GM12878 (cell line): ENCODE measurements at regions not wholly inside any gene's neighbourhood (a gene's known extent, or its start where the extent isn't known, plus 50 kb on each side); places are given as distances from the start of the nearest gene placed in this dataset.

Source experiments
- ATAC-seq: fragments of 200-7000 bp; cut with Tn5 transposase; 3 replicates; pipeline ENCODE4 v1.9.1; 2020; ENCODE audit warnings: mild to moderate bottlenecking, moderate library complexity
- BruUV-seq: library from RNA; stranded (reverse); fragments of 400-500 nt; replicated peaks from 2 replicates; lab custom pipeline; 2021; lab: Mats Ljungman, UMichigan
- CTCF ChIA-PET: fragments of 300-600 bp; sonication (Branson Sonifier 250); formaldehyde crosslinking; extraction: SDS; loops from one replicate; lab custom pipeline; 2021; ENCODE audit warnings: inconsistent platforms; lab: Yijun Ruan, JAX
- POLR2A ChIA-PET: fragments of 350-600 bp; formaldehyde crosslinking; extraction: SDS; loops from one replicate; lab custom pipeline; 2021; ENCODE audit warnings: inconsistent platforms; lab: Charles Lee
- RAD21 ChIA-PET: fragments of 300-600 bp; sonication (Branson Sonifier 250); formaldehyde crosslinking; loops from one replicate; lab custom pipeline; 2023; ENCODE audit warnings: antibody characterized with exemption; ENCODE audit not compliant: unreplicated experiment; lab: Charles Lee
- SMC1A ChIA-PET: fragments of 300-600 bp; sonication (Branson Sonifier 250); formaldehyde crosslinking; loops from one replicate; lab custom pipeline; 2023; ENCODE audit not compliant: unreplicated experiment, uncharacterized antibody; lab: Charles Lee
- DNase-seq: peaks from one replicate; pipeline ENCODE4 v3.0.0-alpha.2; 2011; ENCODE audit warnings: low read depth, low spot score
- FAIRE-seq: peaks from 3 replicates; lab custom pipeline; 2011; peaks lifted over from hg19 to GRCh38; lab: Jason Lieb, UNC
- H2AFZ ChIP-seq: 2 replicates; pipeline ENCODE4 v1.6.0; 2011; ENCODE audit warnings: low read depth, low read length, control low read depth; ENCODE audit not compliant: control insufficient read depth
- H3K27ac ChIP-seq: 2 replicates; pipeline ENCODE4 v1.5.1; 2011; ENCODE audit warnings: control low read depth; ENCODE audit not compliant: control insufficient read depth, insufficient read depth
- H3K27me3 ChIP-seq, 2 experiments: replicated peaks in 1 of 2; 2 replicates each; pipeline versions ENCODE4 v1.6.0 to v1.6.1; 2011; ENCODE audit warnings: low read length in 1 of 2; ENCODE audit not compliant: control insufficient read depth in 2 of 2, insufficient read depth in 2 of 2
- H3K36me3 ChIP-seq, 2 experiments: 2 replicates each; pipeline ENCODE4 v1.5.1; 2011; ENCODE audit warnings: low read length in 1 of 2; ENCODE audit not compliant: control insufficient read depth in 2 of 2, insufficient read depth in 2 of 2
- H3K4me1 ChIP-seq: 2 replicates; pipeline ENCODE4 v1.6.1; 2011; ENCODE audit warnings: mild to moderate bottlenecking, low read length, moderate library complexity, mixed read lengths; ENCODE audit not compliant: control insufficient read depth, insufficient read depth
- H3K4me2 ChIP-seq: 2 replicates; pipeline ENCODE4 v1.6.0; 2011; ENCODE audit warnings: control low read depth; ENCODE audit not compliant: control insufficient read depth, insufficient read depth
- H3K4me3 ChIP-seq: fragments of 200-600 bp; sonication (generic); 2 replicates; pipeline ENCODE4 v1.5.1; 2016
- H3K79me2 ChIP-seq: 2 replicates; pipeline ENCODE4 v1.6.0; 2011; ENCODE audit warnings: low read length; ENCODE audit not compliant: control insufficient read depth, insufficient read depth
- H3K9ac ChIP-seq: 2 replicates; pipeline ENCODE4 v1.8.0; 2011; ENCODE audit warnings: low read length, control low read depth, mixed read lengths; ENCODE audit not compliant: control insufficient read depth, insufficient read depth
- H3K9me3 ChIP-seq: replicated peaks from 3 replicates; pipeline ENCODE4 v1.5.1; 2011; ENCODE audit warnings: mild to moderate bottlenecking, low read length; ENCODE audit not compliant: control insufficient read depth, insufficient read depth
- H4K20me1 ChIP-seq: 2 replicates; pipeline ENCODE4 v1.6.0; 2011; ENCODE audit not compliant: control insufficient read depth, insufficient read depth
- BCL11A ChIP-seq: IDR thresholded peaks from 2 replicates; pipeline ENCODE4 v1.6.1; 2011; ENCODE audit warnings: low read depth, low read length
- BMI1 ChIP-seq: fragments of 450-650 bp; IDR thresholded peaks from 2 replicates; pipeline ENCODE4 v1.6.1; 2016; ENCODE audit warnings: mild to moderate bottlenecking, moderate library complexity, borderline replicate concordance
- DPF2 ChIP-seq: fragments of 450-650 bp; IDR thresholded peaks from 2 replicates; pipeline ENCODE4 v1.6.1; 2017; ENCODE audit warnings: mild to moderate bottlenecking
- HDAC2 ChIP-seq: fragments of 200-600 bp; sonication (generic); IDR thresholded peaks from 2 replicates; pipeline ENCODE4 v1.6.1; 2017
- PAX5 ChIP-seq: IDR thresholded peaks from 2 replicates; pipeline ENCODE4 v1.6.1; 2011; ENCODE audit warnings: low read depth, low read length, borderline replicate concordance
- RAD51 ChIP-seq: fragments of 450-650 bp; IDR thresholded peaks from 2 replicates; pipeline ENCODE4 v1.6.1; 2016; ENCODE audit warnings: moderate library complexity, mild to moderate bottlenecking, inconsistent platforms
- RELA ChIP-seq: fragments of 450-650 bp; IDR thresholded peaks from 2 replicates; pipeline ENCODE4 v1.8.0; 2014; ENCODE audit warnings: borderline replicate concordance; ENCODE audit not compliant: partially characterized antibody
- SIN3A ChIP-seq: IDR thresholded peaks from 2 replicates; pipeline ENCODE4 v1.6.1; 2012; ENCODE audit warnings: low read depth, low read length, improper control_type of control experiment
- SP1 ChIP-seq: IDR thresholded peaks from one replicate; pipeline ENCODE4 v1.6.1; 2011; ENCODE audit warnings: low read depth, low read length
- SRF ChIP-seq, 2 experiments: IDR thresholded peaks; 2 replicates each; pipeline ENCODE4 v1.6.1; 2011; ENCODE audit warnings: low read depth in 2 of 2, low read length in 2 of 2, mild to moderate bottlenecking in 1 of 2, moderate library complexity in 1 of 2
- TCF7 ChIP-seq: IDR thresholded peaks from 2 replicates; pipeline ENCODE4 v1.6.1; 2014; ENCODE audit warnings: antibody characterized with exemption, borderline replicate concordance
- ZNF274 ChIP-seq: IDR thresholded peaks from one replicate; pipeline ENCODE4 v1.8.0; 2011; ENCODE audit not compliant: insufficient read length, insufficient read depth
- WGBS: methylation state at CpG from one replicate; pipeline ENCODE4 v1.1.6; 2016; ENCODE audit warnings: low lambda C conversion rate; ENCODE audit not compliant: insufficient replicate concordance, insufficient coverage; ENCODE audit errors: missing lambda C conversion rate; 5-methylcytosine and 5-hydroxymethylcytosine counted together
- in situ Hi-C: fragments of 300-500 bp; cut with MboI; formaldehyde crosslinking; loops from 9 replicates; pipeline ENCODE4 v1.14.3; 2018; ENCODE audit warnings: mixed read lengths
- intact Hi-C: fragments of 100-400 bp; cut with micrococcal nuclease; formaldehyde crosslinking; loops from one replicate; pipeline ENCODE4 v1.14.2; 2022; ENCODE audit not compliant: unreplicated experiment
- TF ChIP-seq, protein P1 (sequence below): fragments of 450-650 bp; IDR thresholded peaks from 2 replicates; pipeline ENCODE4 v1.6.1; 2016; ENCODE audit warnings: mild to moderate bottlenecking
- TF ChIP-seq, protein P2 (sequence below): fragments of 450-650 bp; IDR thresholded peaks from 2 replicates; pipeline ENCODE4 v1.6.1; 2017; ENCODE audit warnings: mild to moderate bottlenecking

DNA sequence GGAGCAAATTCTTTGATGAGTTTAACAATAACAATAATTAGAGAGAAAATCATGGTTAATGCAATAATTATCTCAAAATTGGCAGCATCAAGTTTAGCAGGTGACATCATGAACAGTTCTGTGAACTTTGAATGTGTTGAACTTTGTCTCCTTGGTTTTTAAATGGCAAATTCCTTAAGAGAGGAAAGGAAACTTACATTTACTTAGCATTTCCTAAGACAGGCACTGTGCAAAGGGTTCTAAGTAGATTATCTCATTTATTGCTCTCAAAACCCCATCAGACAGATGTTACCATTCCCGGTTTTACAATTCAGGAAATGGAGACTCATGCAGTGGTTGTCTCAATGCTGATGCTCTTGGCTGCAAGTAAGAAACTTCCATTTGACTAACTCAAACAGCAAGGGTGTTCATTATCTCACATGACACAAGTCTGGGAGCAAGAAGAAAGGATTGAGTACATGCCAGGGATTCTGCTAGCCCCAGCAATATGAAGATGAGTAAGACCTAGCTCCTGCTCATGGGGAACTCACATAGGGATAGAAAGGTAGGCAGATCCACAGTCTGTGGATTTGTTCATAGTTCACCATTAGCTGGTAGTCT lies 81.3 kb upstream of the ITGA6 start:
- RAD21 ChIA-PET: no interaction called here
- ATAC-seq: no peak

DNA sequence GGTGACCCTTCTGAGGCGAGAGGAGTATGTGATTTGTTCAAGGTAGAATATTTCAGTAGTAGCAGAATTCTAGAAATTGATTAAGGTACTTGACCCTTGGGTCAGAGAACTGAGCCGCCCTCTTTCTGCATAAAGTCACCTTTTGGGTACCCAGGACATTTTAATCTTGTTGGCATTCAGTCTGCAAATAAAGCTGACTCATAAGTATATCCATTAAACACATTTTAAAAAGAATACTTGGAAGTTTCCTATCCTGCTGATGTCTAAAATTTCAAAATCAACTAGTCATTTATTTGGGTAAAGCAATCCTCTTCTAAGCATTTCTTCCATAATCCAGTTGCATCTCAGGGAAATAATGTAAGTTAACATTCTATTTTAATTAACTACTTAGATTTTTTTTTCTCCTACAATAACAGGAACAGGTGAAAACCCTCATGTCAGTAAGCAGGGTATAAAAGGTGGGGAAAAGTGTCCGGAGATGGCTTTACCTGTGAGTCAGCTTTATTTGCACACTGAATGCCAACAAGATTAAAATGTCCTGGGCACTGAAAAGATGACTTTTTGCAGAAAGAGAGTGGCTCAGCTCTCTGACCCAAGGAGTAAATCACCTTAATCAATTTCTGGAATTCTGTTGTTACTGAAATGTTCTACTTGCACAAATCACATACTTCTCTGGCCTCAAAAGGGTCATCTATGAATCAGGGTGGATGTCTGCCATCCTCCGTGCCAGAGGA lies 78.7 kb upstream of the ITGA6 start:
- Histone ChIP-seq H4K20me1 (no peaks in the 10 kb centered on the region), H3K4me1 (no peaks in the 10 kb centered on the region), H2AFZ (no peak overlapping the region), H3K4me2 (no peak overlapping the region), H3K9ac (no peak overlapping the region), H3K36me3 (no peaks in the 10 kb centered on the region), H3K27ac (no peak overlapping the region), H3K27me3 (no peaks in the 10 kb centered on the region), H3K9me3 (no peaks in the 10 kb centered on the region), H3K4me3 (no peak overlapping the region), H3K79me2 (no peaks in the 10 kb centered on the region)
- CTCF ChIA-PET: no interaction called here
- POLR2A ChIA-PET: no interaction called here
- no TSS peak for BruUV-seq
- in situ Hi-C loops: no loop called here
- RAD21 ChIA-PET: no interaction called here
- intact Hi-C loops: no loop called here
- FAIRE-seq: no peak
- no peak for DNase-seq
- WGBS: 12% methylated on average over 4 of the region's 4 CpGs
- no peak for ATAC-seq
- SMC1A ChIA-PET: no interaction called here
- TF ChIP-seq ZNF274 (no peak), SIN3A (no peak), RAD51 (no peak), SP1 (no peak), SRF (IDR thresholded peaks at IDR 0.05; ENCODE audit: low read depth in 2 of 2, low read length in 2 of 2) (no peak), BCL11A (no peak), DPF2 (no peak), BMI1 (no peak), TCF7 (no peak), RELA (no peak), PAX5 (no peak)
- TF ChIP-seq, protein P1, sequence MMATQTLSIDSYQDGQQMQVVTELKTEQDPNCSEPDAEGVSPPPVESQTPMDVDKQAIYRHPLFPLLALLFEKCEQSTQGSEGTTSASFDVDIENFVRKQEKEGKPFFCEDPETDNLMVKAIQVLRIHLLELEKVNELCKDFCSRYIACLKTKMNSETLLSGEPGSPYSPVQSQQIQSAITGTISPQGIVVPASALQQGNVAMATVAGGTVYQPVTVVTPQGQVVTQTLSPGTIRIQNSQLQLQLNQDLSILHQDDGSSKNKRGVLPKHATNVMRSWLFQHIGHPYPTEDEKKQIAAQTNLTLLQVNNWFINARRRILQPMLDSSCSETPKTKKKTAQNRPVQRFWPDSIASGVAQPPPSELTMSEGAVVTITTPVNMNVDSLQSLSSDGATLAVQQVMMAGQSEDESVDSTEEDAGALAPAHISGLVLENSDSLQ: no peak
- TF ChIP-seq, protein P2, sequence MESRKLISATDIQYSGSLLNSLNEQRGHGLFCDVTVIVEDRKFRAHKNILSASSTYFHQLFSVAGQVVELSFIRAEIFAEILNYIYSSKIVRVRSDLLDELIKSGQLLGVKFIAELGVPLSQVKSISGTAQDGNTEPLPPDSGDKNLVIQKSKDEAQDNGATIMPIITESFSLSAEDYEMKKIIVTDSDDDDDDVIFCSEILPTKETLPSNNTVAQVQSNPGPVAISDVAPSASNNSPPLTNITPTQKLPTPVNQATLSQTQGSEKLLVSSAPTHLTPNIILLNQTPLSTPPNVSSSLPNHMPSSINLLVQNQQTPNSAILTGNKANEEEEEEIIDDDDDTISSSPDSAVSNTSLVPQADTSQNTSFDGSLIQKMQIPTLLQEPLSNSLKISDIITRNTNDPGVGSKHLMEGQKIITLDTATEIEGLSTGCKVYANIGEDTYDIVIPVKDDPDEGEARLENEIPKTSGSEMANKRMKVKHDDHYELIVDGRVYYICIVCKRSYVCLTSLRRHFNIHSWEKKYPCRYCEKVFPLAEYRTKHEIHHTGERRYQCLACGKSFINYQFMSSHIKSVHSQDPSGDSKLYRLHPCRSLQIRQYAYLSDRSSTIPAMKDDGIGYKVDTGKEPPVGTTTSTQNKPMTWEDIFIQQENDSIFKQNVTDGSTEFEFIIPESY: no peak

More for the DNA sequence above, 81.3 kb upstream of the ITGA6 start:
- no peak for TF ChIP-seq HDAC2
- BruUV-seq: no TSS peak
- DNase-seq (no peak), FAIRE-seq (no peak)
- Histone ChIP-seq H3K79me2 (no peaks in the 10 kb centered on the region), H3K27me3 (no peaks in the 10 kb centered on the region), H4K20me1 (no peaks in the 10 kb centered on the region), H3K4me3 (no peak overlapping the region), H3K36me3 (no peaks in the 10 kb centered on the region), H2AFZ (no peak overlapping the region), H3K4me2 (no peak overlapping the region), H3K9ac (no peak overlapping the region), H3K9me3 (no peaks in the 10 kb centered on the region), H3K4me1 (no peaks in the 10 kb centered on the region), H3K27ac (no peak overlapping the region)
- in situ Hi-C loops (no loop called here), intact Hi-C loops (no loop called here)
- 32% methylated on average over 1 of the region's 1 CpG for WGBS
- ChIA-PET POLR2A (interaction anchor here (0.5 kb wide), 1 partner anchor 113 kb away, joined by 3 read pairs; no protein-coding TSS in a partner anchor), SMC1A (no interaction called here), CTCF (no interaction called here)
